Endothelial cell of umbilical vein (primary cell): ENCODE measurements at regions not wholly inside any gene's neighbourhood (a gene's known extent, or its start where the extent isn't known, plus 50 kb on each side); places are given as distances from the start of the nearest gene placed in this dataset.

Experiments used
- BruUV-seq: library from RNA; stranded (reverse); fragments of 400-500 nt; replicated peaks from 2 replicates; lab custom pipeline; 2021; lab: Mats Ljungman, UMichigan
- CTCF ChIA-PET: fragments of 300-600, 350-600 bp; sonication (Branson Sonifier 250); formaldehyde crosslinking; loops from one replicate; lab custom pipeline; 2021; ENCODE audit warnings: antibody characterized with exemption, inconsistent platforms; lab: Charles Lee
- POLR2A ChIA-PET: fragments of 300-600, 350-600 bp; sonication (Branson Sonifier 250); formaldehyde crosslinking; loops from one replicate; lab custom pipeline; 2021; ENCODE audit warnings: antibody characterized with exemption, inconsistent platforms; lab: Charles Lee
- DNase-seq: peaks from one replicate; pipeline ENCODE4 v3.0.0-alpha.2; 2011; ENCODE audit warnings: low read depth, low spot score
- FAIRE-seq: peaks from 2 replicates; lab custom pipeline; 2011; peaks lifted over from hg19 to GRCh38; lab: Jason Lieb, UNC
- H2AFZ ChIP-seq: 2 replicates; pipeline ENCODE4 v1.6.0; 2012; ENCODE audit warnings: low read depth, low read length, control low read depth, inconsistent platforms
- H3K27ac ChIP-seq: 2 replicates; pipeline ENCODE4 v1.5.1; 2011; ENCODE audit warnings: low read depth, mild to moderate bottlenecking, control low read depth, low read length, moderate library complexity; ENCODE audit not compliant: insufficient read depth
- H3K27me3 ChIP-seq, 2 experiments: 2 replicates each; pipeline versions ENCODE4 v1.6.0 to v1.6.1; 2011; ENCODE audit warnings: low read length in 2 of 2, mixed read lengths in 1 of 2; ENCODE audit not compliant: control insufficient read depth in 2 of 2, insufficient read depth in 2 of 2
- H3K36me3 ChIP-seq, 2 experiments: 2 replicates in 1 of 2; 3 replicates in 1 of 2; pipeline ENCODE4 v1.5.1; 2011; ENCODE audit warnings: low read length in 2 of 2, mild to moderate bottlenecking in 1 of 2, moderate library complexity in 1 of 2; ENCODE audit not compliant: control insufficient read depth in 2 of 2, insufficient read depth in 2 of 2; ENCODE audit errors: extremely low read depth in 1 of 2
- H3K4me1 ChIP-seq: 3 replicates; pipeline ENCODE4 v1.5.1; 2011; ENCODE audit warnings: mild to moderate bottlenecking, low read length; ENCODE audit not compliant: control insufficient read depth, insufficient read depth; ENCODE audit errors: extremely low read depth
- H3K4me2 ChIP-seq: 2 replicates; pipeline ENCODE4 v1.6.1; 2011; ENCODE audit warnings: low read length, control low read depth, mixed read lengths; ENCODE audit not compliant: insufficient read depth
- H3K4me3 ChIP-seq, 3 experiments: fragments of 200-600 bp in 1 of 3; sonication (generic), shearing (Covaris generic) in 1 of 3; replicated peaks in 1 of 3; 2 replicates each; pipeline ENCODE4 v1.5.1; 2011 to 2016; ENCODE audit warnings: control low read depth in 3 of 3, low read length in 3 of 3, mild to moderate bottlenecking in 2 of 3, inconsistent platforms in 1 of 3, low read depth in 1 of 3, moderate library complexity in 1 of 3; ENCODE audit not compliant: insufficient read depth in 1 of 3
- H3K79me2 ChIP-seq: 2 replicates; pipeline ENCODE4 v1.6.0; 2012; ENCODE audit warnings: low read length, inconsistent platforms; ENCODE audit not compliant: control insufficient read depth, insufficient read depth
- H3K9ac ChIP-seq: replicated peaks from 2 replicates; pipeline ENCODE3; 2011; ENCODE audit warnings: low read length, control low read depth; ENCODE audit not compliant: insufficient read depth; ENCODE audit errors: extremely low read depth
- H3K9me1 ChIP-seq: replicated peaks from 3 replicates; pipeline ENCODE4 v1.6.0; 2011; ENCODE audit warnings: mild to moderate bottlenecking, low read length; ENCODE audit not compliant: control insufficient read depth, insufficient read depth; ENCODE audit errors: extremely low read depth
- H3K9me3 ChIP-seq: replicated peaks from 2 replicates; pipeline ENCODE4 v1.5.1; 2012; ENCODE audit warnings: low read length, inconsistent platforms; ENCODE audit not compliant: control insufficient read depth, insufficient read depth
- H4K20me1 ChIP-seq: replicated peaks from 2 replicates; pipeline ENCODE3; 2011; ENCODE audit warnings: mild to moderate bottlenecking, low read length; ENCODE audit not compliant: control insufficient read depth, insufficient read depth; ENCODE audit errors: extremely low read depth
- CTCF ChIP-seq, 2 donors: IDR thresholded peaks; 1 replicate in 1 of 2; 2 replicates in 1 of 2; pipeline ENCODE4 v1.5.1; 2011; ENCODE audit warnings: low read length in 2 of 2, mild to moderate bottlenecking in 2 of 2, moderate library complexity in 2 of 2, control low read depth in 1 of 2, inconsistent platforms in 1 of 2, low read depth in 1 of 2; ENCODE audit not compliant: insufficient read depth in 1 of 2; ENCODE audit errors: extremely low read depth in 1 of 2
- EZH2 ChIP-seq: IDR thresholded peaks from 2 replicates; pipeline ENCODE4 v1.6.1; 2012; ENCODE audit warnings: borderline replicate concordance, low read depth, mild to moderate bottlenecking, moderate library complexity, low read length, inconsistent platforms; ENCODE audit not compliant: severe bottlenecking
- FOS ChIP-seq: IDR thresholded peaks from 2 replicates; pipeline ENCODE4 v1.6.1; 2011; ENCODE audit warnings: mild to moderate bottlenecking, low read length, moderate library complexity, borderline replicate concordance; ENCODE audit not compliant: insufficient read depth
- GATA2 ChIP-seq: IDR thresholded peaks from 2 replicates; pipeline ENCODE4 v1.7.0; 2011; ENCODE audit warnings: low read depth, mild to moderate bottlenecking, moderate library complexity, mixed read lengths, low read length; ENCODE audit not compliant: insufficient read length, insufficient read depth
- JUN ChIP-seq: IDR thresholded peaks from 2 replicates; pipeline ENCODE4 v1.6.1; 2011; ENCODE audit warnings: borderline replicate concordance, low read depth; ENCODE audit not compliant: insufficient read length, insufficient read depth
- MAX ChIP-seq: IDR thresholded peaks from 2 replicates; pipeline ENCODE4 v1.6.1; 2011; ENCODE audit not compliant: insufficient read depth, insufficient read length
- MYC ChIP-seq: IDR thresholded peaks from one replicate; pipeline ENCODE4 v1.6.1; 2011; ENCODE audit warnings: mild to moderate bottlenecking, low read depth, low read length
- POLR2A ChIP-seq: IDR thresholded peaks from 2 replicates; pipeline ENCODE4 v1.6.1; 2012; ENCODE audit warnings: low read depth, mild to moderate bottlenecking, control low read depth, low read length
- POLR2AphosphoS5 ChIP-seq: IDR thresholded peaks from 2 replicates; pipeline ENCODE4 v1.6.1; 2012; ENCODE audit warnings: low read depth, mild to moderate bottlenecking, control low read depth, low read length, moderate library complexity; ENCODE audit not compliant: insufficient read depth
- dilution Hi-C: fragments of 300-500 bp; cut with MboI; formaldehyde crosslinking; loops from one replicate; pipeline ENCODE4 v1.15.0; 2019; ENCODE audit warnings: low sequenced_read_pairs; ENCODE audit not compliant: extremely low pct_ligation_motif_present
- intact Hi-C: fragments of 100-400 bp; cut with micrococcal nuclease; formaldehyde crosslinking; loops from one replicate; pipeline ENCODE4 v1.10.0; 2022

- no TSS peak for BruUV-seq
- Histone ChIP-seq H3K9me3 (no peaks in the 10 kb centered on the region), H3K4me3 (no peak overlapping the region), H4K20me1 (no peaks in the 10 kb centered on the region), H3K36me3 (no peaks in the 10 kb centered on the region), H2AFZ (no peak overlapping the region), H3K9ac (no peak overlapping the region), H3K27ac (no peak overlapping the region), H3K79me2 (no peaks in the 10 kb centered on the region), H3K27me3 (peaks cover 0 to 2% of the 10 kb centered on the region in 2 experiments), H3K9me1 (no peaks in the 10 kb centered on the region), H3K4me1 (no peaks in the 10 kb centered on the region), H3K4me2 (no peak overlapping the region)
- DNase-seq = no peak
- POLR2A ChIA-PET = no interaction called here
- dilution Hi-C loops (no loop called here), intact Hi-C loops (no loop called here)
- FAIRE-seq = no peak
- TF ChIP-seq POLR2A (no peak), POLR2AphosphoS5 (no peak), JUN (no peak), GATA2 (no peak), MYC (no peak), EZH2 (no peak), FOS (no peak), CTCF (IDR thresholded peaks at IDR 0.05; ENCODE audit: extremely low read depth in 1 of 2, insufficient read depth in 1 of 2, low read depth in 1 of 2, low read length in 2 of 2) (no peak), MAX (no peak)
- CTCF ChIA-PET = interaction anchor here (1.1 to 1.6 kb wide), 2 partner anchors 9 to 193 kb away, joined by 3 to 4 read pairs; partner anchors contain the start of gene IQCJ
These were observed 257.5 kb downstream of the MFSD1 start for GRCh38 chr3:159059395-159059794.
